SU-DHL-6 (cell line): ENCODE measurements at regions not wholly inside any gene's neighbourhood (a gene's known extent, or its start where the extent isn't known, plus 50 kb on each side); places are given as distances from the start of the nearest gene placed in this dataset.

ENCODE experiments used
- H2AFZ ChIP-seq: fragments of 200-600 bp; sonication (generic); 2 replicates; pipeline ENCODE4 v1.6.1; 2014; ENCODE audit warnings: low read depth, mild to moderate bottlenecking, moderate library complexity, mixed read lengths, antibody characterized with exemption, low read length; ENCODE audit not compliant: severe bottlenecking
- H3F3A ChIP-seq: fragments of 200-600 bp; shearing (Covaris generic); 2 replicates; pipeline ENCODE4 v1.6.0; 2016; ENCODE audit warnings: antibody characterized with exemption, mild to moderate bottlenecking; ENCODE audit not compliant: insufficient read depth
- H3K27ac ChIP-seq: fragments of 200-600 bp; sonication (generic); 2 replicates; pipeline ENCODE4 v1.5.1; 2016; ENCODE audit warnings: low read depth, mild to moderate bottlenecking, low read length, moderate library complexity, mixed read lengths
- H3K27me3 ChIP-seq: fragments of 200-600 bp; sonication (generic), shearing (Covaris generic); 2 replicates; pipeline ENCODE4 v1.6.0; 2014; ENCODE audit warnings: mild to moderate bottlenecking, low read length
- H3K36me3 ChIP-seq: fragments of 200-600 bp; sonication (generic); 2 replicates; pipeline ENCODE4 v1.6.1; 2014; ENCODE audit warnings: mild to moderate bottlenecking, low read length, mixed read lengths
- H3K4me2 ChIP-seq: fragments of 300-600, 200-600 bp; shearing (Covaris generic), sonication (generic); 2 replicates; pipeline ENCODE4 v1.6.0; 2014; ENCODE audit warnings: low read length, low read depth, mild to moderate bottlenecking; ENCODE audit not compliant: poor library complexity, severe bottlenecking
- H3K4me3 ChIP-seq: fragments of 200-600 bp; sonication (generic); 2 replicates; pipeline ENCODE4 v1.5.1; 2014; ENCODE audit warnings: antibody characterized with exemption, low read length, mild to moderate bottlenecking, mixed read lengths; ENCODE audit not compliant: insufficient read depth, poor library complexity, severe bottlenecking
- H3K79me2 ChIP-seq: fragments of 200-600 bp; sonication (generic); 2 replicates; pipeline ENCODE4 v1.6.1; 2014; ENCODE audit warnings: mild to moderate bottlenecking, low read length, moderate library complexity; ENCODE audit not compliant: insufficient read depth
- H3K9ac ChIP-seq: fragments of 200-600 bp; sonication (generic); 2 replicates; pipeline ENCODE4 v1.7.0; 2014; ENCODE audit warnings: mild to moderate bottlenecking, low read length
- H3K9me2 ChIP-seq: fragments of 200-600 bp; sonication (generic); replicated peaks from 2 replicates; pipeline ENCODE4 v1.6.1; 2014; ENCODE audit warnings: low read length; ENCODE audit not compliant: insufficient read depth
- H3K9me3 ChIP-seq: fragments of 200-600 bp; sonication (generic); 2 replicates; pipeline ENCODE4 v1.6.1; 2014; ENCODE audit warnings: low read length, mixed read lengths; ENCODE audit not compliant: insufficient read depth
- H4K20me1 ChIP-seq: fragments of 200-600 bp; sonication (generic); 2 replicates; pipeline ENCODE4 v1.6.1; 2014; ENCODE audit warnings: low read depth, mild to moderate bottlenecking, antibody characterized with exemption, low read length, moderate library complexity, mixed read lengths
- EZH2phosphoT487 ChIP-seq: fragments of 200-600 bp; sonication (generic), shearing (Covaris generic); conservative IDR thresholded peaks from 2 replicates; pipeline ENCODE4 v1.6.1; 2018; ENCODE audit warnings: mild to moderate bottlenecking, antibody characterized with exemption, low read length, moderate library complexity, mixed read lengths
- TF ChIP-seq, protein P1 (sequence below): fragments of 200-600 bp; sonication (generic); IDR thresholded peaks from one replicate; pipeline ENCODE4 v1.5.1; 2017; ENCODE audit warnings: antibody characterized with exemption, mild to moderate bottlenecking, low read length, moderate library complexity; ENCODE audit not compliant: insufficient read depth, poor library complexity, severe bottlenecking

- no peaks in the 10 kb centered on the region for H3F3A ChIP-seq
- H3K9ac ChIP-seq: no peak overlapping the region
- no peaks in the 10 kb centered on the region for H3K9me2 ChIP-seq
- no peak overlapping the region for H3K4me3 ChIP-seq
- no peaks in the 10 kb centered on the region for H3K36me3 ChIP-seq
- H3K79me2 ChIP-seq: no peaks in the 10 kb centered on the region
- no peaks in the 10 kb centered on the region for H3K27me3 ChIP-seq
- H3K4me2 ChIP-seq: no peak overlapping the region
- no peak overlapping the region for H3K27ac ChIP-seq
- no peaks in the 10 kb centered on the region for H4K20me1 ChIP-seq
- H3K9me3 ChIP-seq: no peaks in the 10 kb centered on the region
- TF ChIP-seq EZH2phosphoT487: no peak
- TF ChIP-seq, protein P1, sequence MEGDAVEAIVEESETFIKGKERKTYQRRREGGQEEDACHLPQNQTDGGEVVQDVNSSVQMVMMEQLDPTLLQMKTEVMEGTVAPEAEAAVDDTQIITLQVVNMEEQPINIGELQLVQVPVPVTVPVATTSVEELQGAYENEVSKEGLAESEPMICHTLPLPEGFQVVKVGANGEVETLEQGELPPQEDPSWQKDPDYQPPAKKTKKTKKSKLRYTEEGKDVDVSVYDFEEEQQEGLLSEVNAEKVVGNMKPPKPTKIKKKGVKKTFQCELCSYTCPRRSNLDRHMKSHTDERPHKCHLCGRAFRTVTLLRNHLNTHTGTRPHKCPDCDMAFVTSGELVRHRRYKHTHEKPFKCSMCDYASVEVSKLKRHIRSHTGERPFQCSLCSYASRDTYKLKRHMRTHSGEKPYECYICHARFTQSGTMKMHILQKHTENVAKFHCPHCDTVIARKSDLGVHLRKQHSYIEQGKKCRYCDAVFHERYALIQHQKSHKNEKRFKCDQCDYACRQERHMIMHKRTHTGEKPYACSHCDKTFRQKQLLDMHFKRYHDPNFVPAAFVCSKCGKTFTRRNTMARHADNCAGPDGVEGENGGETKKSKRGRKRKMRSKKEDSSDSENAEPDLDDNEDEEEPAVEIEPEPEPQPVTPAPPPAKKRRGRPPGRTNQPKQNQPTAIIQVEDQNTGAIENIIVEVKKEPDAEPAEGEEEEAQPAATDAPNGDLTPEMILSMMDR: no peak
- H2AFZ ChIP-seq: no peak overlapping the region
These were observed 311.6 kb downstream of the BMP7 start for GRCh38 chr20:56954797-56955196.

DNA sequence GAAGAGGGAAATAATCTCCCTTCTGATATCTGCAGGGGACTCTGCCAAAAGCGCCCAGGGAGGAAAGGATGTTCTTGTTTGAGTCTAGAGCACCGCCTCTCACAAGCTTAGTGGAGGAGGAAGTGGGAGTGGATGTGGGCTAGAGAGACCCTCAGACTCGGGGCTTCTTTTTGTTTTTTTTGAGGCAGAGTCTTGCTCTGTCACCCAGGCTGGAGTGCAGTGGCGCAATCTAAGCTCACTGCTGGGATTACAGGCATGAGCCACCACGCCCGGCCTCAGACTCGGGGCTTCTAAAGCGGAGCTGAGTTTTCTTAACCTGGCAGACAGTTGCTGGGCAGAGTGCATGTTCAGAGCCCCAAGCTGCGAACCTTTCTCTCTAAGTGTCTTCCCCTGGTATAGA lies 310.8 kb downstream of the BMP7 start:
- Histone ChIP-seq H3K9ac (no peak overlapping the region), H3K27ac (no peak overlapping the region), H3K4me3 (no peak overlapping the region), H3F3A (no peaks in the 10 kb centered on the region), H3K9me3 (no peaks in the 10 kb centered on the region), H3K36me3 (no peaks in the 10 kb centered on the region), H2AFZ (no peak overlapping the region), H3K27me3 (no peaks in the 10 kb centered on the region), H3K4me2 (no peak overlapping the region), H3K79me2 (no peaks in the 10 kb centered on the region), H4K20me1 (no peaks in the 10 kb centered on the region), H3K9me2 (no peaks in the 10 kb centered on the region)
- TF ChIP-seq EZH2phosphoT487: no peak
- TF ChIP-seq, protein P1: no peak

- TF ChIP-seq, protein P1: no peak
- TF ChIP-seq EZH2phosphoT487: no peak
- no peak overlapping the region for H3K27ac ChIP-seq
- no peak overlapping the region for H3K4me3 ChIP-seq
- H3K27me3 ChIP-seq: no peaks in the 10 kb centered on the region
- no peaks in the 10 kb centered on the region for H3K9me2 ChIP-seq
- no peaks in the 10 kb centered on the region for H3K9me3 ChIP-seq
- no peak overlapping the region for H3K4me2 ChIP-seq
- H4K20me1 ChIP-seq: no peaks in the 10 kb centered on the region
- H3F3A ChIP-seq: no peaks in the 10 kb centered on the region
- no peak overlapping the region for H3K9ac ChIP-seq
- H3K36me3 ChIP-seq: no peaks in the 10 kb centered on the region
- H2AFZ ChIP-seq: no peak overlapping the region
- no peaks in the 10 kb centered on the region for H3K79me2 ChIP-seq
These were observed 309.9 kb downstream of the BMP7 start for GRCh38 chr20:56956534-56956933.
